Thymus (tissue), 11 donors: ENCODE measurements at regions not wholly inside any gene's neighbourhood (a gene's known extent, or its start where the extent isn't known, plus 50 kb on each side); places are given as distances from the start of the nearest gene placed in this dataset.

Experiments used
- DNase-seq, 9 donors: peaks; one replicate each; pipeline ENCODE4 v3.0.0-alpha.2; 2013; ENCODE audit warnings: low spot score in 9 of 9, low read depth in 6 of 9, missing footprints in 1 of 9
- H3K27ac ChIP-seq, 2 donors: one replicate each; pipeline ENCODE4 v1.5.1; 2013; ENCODE audit warnings: control low read depth in 1 of 2, low read depth in 1 of 2, low read length in 1 of 2, mild to moderate bottlenecking in 1 of 2, moderate library complexity in 1 of 2
- H3K27me3 ChIP-seq, 2 donors: one replicate each; pipeline ENCODE4 v1.5.1; 2013; ENCODE audit warnings: low read length in 1 of 2; ENCODE audit not compliant: control insufficient read depth in 2 of 2, insufficient read depth in 1 of 2
- H3K36me3 ChIP-seq, 2 donors: one replicate each; pipeline ENCODE4 v1.5.1; 2013; ENCODE audit warnings: low read length in 1 of 2, mild to moderate bottlenecking in 1 of 2, moderate library complexity in 1 of 2; ENCODE audit not compliant: control insufficient read depth in 2 of 2, insufficient read depth in 2 of 2
- H3K4me1 ChIP-seq, 2 donors: one replicate each; pipeline ENCODE4 v1.5.1; 2013; ENCODE audit warnings: low read length in 2 of 2; ENCODE audit not compliant: control insufficient read depth in 2 of 2, insufficient read depth in 2 of 2
- H3K4me3 ChIP-seq, 2 donors: one replicate each; pipeline ENCODE4 v1.5.1; 2013; ENCODE audit warnings: low read length in 2 of 2, control low read depth in 1 of 2, mild to moderate bottlenecking in 1 of 2
- H3K9me3 ChIP-seq, 2 donors: one replicate each; pipeline ENCODE4 v1.5.1; 2013; ENCODE audit warnings: low read length in 1 of 2, mild to moderate bottlenecking in 1 of 2; ENCODE audit not compliant: control insufficient read depth in 2 of 2, insufficient read depth in 1 of 2
- WGBS: extraction: QIAGEN DNeasy Blood & Tissue Kit; methylation state at CpG from one replicate; pipeline ENCODE4 v1.1.7; 2013; 5-methylcytosine and 5-hydroxymethylcytosine counted together
- donor health status: healthy.

DNA sequence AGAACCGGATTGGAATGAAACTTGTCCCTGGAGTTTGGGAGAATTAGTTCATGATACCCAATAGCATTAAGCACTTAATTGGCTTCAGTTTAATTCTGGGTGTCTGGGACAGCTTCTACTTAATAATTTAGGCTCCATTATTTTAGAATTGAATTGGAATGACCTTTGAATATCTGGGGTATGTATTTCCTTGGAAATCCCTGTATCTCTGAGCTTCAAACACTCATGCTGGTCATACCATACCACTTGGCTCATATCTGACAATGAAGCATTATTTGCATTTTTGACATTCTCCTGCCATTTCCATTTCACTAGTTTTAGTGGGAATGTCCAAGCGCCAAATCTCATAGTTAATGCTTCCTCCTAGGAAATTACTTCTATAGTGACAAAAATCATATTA lies 393.1 kb downstream of the DIPK2A start:
- no peak overlapping the region for H3K4me3 ChIP-seq
- no peaks in the 10 kb centered on the region for H3K27me3 ChIP-seq
- 97% methylated on average over 2 of the region's 2 CpGs for WGBS
- H3K9me3 ChIP-seq, result peaks cover 0 to 7% of the 10 kb centered on the region in 2 donors
- H3K36me3 ChIP-seq, result no peaks in the 10 kb centered on the region
- no peak for DNase-seq
- no peak overlapping the region for H3K27ac ChIP-seq
- H3K4me1 ChIP-seq, result no peaks in the 10 kb centered on the region

DNA sequence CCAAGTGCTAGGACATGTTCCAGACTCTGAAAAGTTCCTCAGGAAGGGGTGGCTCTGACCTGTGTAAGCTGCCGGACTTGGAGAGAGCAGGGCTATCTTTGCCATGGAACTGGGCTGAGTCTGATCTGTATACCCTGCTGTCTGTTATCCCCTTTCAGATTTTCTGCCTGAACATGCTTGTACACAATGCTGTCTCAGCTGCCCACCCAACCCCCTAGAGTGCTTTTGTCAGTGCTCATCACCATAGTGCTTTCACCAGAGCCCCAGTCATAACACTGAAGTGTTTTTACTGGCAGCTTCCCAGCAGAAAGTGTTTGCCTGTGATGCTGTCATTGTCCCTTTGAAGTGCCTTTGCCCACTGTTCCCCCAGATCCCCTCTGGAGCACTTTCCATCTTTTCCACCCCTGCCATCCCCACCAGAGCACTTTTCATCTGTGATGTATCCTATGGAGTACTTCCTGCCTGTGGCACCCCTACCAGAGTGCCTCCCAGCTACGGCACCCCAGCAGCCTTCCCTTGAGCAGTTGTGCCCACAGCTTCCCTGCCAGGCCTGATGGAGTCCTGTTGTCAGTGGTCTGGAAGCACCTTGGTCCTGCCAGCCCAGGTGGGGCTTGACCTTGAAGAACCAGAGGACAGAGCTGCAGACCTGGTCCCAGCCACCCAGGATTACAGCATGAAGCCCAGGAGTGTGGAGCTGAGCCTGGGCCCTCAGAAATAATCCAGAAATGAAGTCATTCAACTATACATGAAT lies 397.7 kb downstream of the DIPK2A start:
- no peaks in the 10 kb centered on the region for H3K27me3 ChIP-seq
- H3K9me3 ChIP-seq, result peaks cover 0 to 7% of the 10 kb centered on the region in 2 donors
- DNase-seq, result no peak
- H3K36me3 ChIP-seq, result no peaks in the 10 kb centered on the region
- H3K27ac ChIP-seq, result no peak overlapping the region
- H3K4me1 ChIP-seq, result no peaks in the 10 kb centered on the region
- 75% methylated on average over 2 of the region's 2 CpGs for WGBS
- H3K4me3 ChIP-seq, result no peak overlapping the region

DNA sequence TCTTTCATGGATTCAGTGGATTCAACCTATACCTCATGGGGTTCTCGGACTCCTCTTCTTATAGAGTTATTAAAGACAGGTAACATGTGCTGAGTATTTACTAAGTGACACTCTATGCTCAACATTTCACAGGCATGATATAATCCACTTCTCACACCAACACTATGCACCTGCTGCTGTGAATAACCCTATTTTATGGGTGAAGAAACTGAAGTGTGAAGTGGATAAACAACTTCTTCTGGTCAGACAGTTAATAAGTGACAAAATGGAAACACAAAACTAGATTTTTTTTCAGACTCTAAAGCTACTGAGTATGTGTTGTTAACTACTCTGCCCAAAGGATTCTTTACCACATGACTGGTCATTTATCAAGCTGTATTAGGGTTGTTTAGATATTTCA lies 403.5 kb downstream of the DIPK2A start:
- Histone ChIP-seq H3K27me3 (no peaks in the 10 kb centered on the region), H3K4me1 (no peaks in the 10 kb centered on the region), H3K27ac (no peak overlapping the region), H3K9me3 (no peaks in the 10 kb centered on the region), H3K4me3 (no peak overlapping the region), H3K36me3 (no peaks in the 10 kb centered on the region)
- 92% methylated on average over 1 of the region's 1 CpG for WGBS
- no peak for DNase-seq

DNA sequence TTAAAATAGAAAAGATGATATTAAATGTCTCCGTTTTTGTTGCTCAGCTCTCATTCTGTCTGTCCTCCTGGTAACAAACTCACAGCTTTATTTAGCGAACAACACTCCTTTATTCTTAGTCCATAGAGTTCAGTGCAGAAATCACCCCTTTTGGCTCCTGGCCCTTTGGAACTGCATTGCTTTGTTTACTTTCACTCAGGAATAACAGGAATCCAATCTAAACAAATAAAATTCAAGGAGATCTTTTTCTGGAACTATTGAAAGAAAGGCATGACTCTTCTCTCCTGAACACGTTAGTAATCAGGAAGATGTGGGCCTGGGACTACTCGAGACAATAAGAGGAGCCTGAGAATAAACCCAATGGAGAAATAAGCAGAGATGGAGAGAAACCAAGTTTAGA lies 409.2 kb downstream of the DIPK2A start:
- no peaks in the 10 kb centered on the region for H3K4me1 ChIP-seq
- no peaks in the 10 kb centered on the region for H3K9me3 ChIP-seq
- DNase-seq, result no peak
- no peaks in the 10 kb centered on the region for H3K36me3 ChIP-seq
- 94% methylated on average over 4 of the region's 4 CpGs for WGBS
- no peak overlapping the region for H3K27ac ChIP-seq
- H3K4me3 ChIP-seq, result no peak overlapping the region
- no peaks in the 10 kb centered on the region for H3K27me3 ChIP-seq

DNA sequence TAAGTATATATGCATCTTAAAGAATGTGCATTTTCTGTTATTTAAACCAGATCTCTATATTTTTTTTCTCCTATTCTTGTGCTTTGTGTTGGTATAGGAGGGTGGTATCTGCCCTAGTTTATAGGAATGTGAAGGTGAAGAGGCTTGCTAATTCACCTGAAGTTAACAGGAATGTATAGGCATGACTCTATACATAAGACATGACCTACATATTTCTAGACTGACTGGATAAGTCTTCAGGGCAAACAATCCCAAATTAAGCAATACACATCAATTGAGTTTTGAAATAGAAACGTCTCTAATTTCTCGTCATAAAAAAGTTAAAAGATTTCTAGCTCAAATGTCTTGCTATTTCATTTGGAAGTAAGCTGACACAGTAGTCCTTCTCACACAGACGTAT lies 410.0 kb downstream of the DIPK2A start:
- H3K27ac ChIP-seq, result no peak overlapping the region
- no peaks in the 10 kb centered on the region for H3K27me3 ChIP-seq
- H3K4me1 ChIP-seq, result no peaks in the 10 kb centered on the region
- 97% methylated on average over 3 of the region's 3 CpGs for WGBS
- DNase-seq, result no peak
- H3K9me3 ChIP-seq, result no peaks in the 10 kb centered on the region
- no peaks in the 10 kb centered on the region for H3K36me3 ChIP-seq
- H3K4me3 ChIP-seq, result no peak overlapping the region

DNA sequence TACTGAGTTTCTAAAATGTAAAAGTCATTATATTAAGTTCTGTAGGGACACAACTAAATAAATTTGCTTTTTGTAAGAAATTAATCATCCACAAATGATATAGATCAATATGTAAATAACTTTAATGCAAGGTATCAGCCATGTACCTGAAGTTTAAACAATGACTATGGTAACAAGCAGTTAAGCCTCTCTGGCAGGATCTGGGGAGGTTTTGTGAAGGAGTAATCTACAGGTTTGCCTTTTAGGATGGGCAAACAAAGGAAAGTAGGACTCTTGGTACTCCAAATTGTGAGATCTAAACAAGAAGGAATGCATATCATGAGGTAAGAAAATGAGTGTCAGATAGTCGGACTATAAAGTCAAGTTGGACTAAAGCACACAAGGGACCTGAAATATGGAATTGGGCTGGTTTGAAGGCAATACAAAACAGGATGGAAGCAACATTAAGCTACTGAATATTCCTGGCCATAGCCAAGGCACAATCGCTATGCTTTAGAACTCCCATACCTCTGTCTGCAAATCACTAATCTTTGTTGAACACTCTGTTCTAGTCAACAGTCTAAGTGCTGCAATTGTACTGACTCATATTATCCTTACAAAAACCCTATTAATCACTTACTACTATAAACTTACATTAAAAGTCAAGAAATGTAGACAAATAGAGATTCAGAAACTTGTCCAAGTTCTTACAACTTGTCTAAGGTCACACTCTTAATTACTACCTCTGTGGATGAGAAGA lies 412.8 kb downstream of the DIPK2A start:
- WGBS, result 95% methylated on average over 2 of the region's 2 CpGs
- H3K27me3 ChIP-seq, result no peaks in the 10 kb centered on the region
- H3K4me3 ChIP-seq, result no peak overlapping the region
- no peaks in the 10 kb centered on the region for H3K4me1 ChIP-seq
- H3K36me3 ChIP-seq, result no peaks in the 10 kb centered on the region
- H3K9me3 ChIP-seq, result no peaks in the 10 kb centered on the region
- no peak for DNase-seq
- H3K27ac ChIP-seq, result no peak overlapping the region

DNA sequence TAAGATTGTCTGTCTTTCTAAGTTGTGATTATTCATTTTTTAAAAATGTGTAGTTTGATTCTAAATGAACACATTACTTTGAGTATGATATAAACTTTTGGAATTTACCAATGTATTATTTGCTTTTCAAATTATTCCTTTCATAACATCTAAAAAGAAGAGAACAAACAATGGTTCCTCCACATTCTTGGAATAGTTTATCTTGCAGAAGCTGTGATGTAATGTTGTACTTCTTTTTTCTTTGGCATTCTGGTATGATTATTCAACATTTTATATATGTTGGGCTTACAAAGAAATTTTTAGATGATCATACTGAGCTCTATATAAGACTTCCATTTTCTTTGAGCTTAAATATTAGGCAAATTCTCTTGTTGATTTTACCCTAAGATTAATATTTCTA lies 419.2 kb downstream of the DIPK2A start:
- no peaks in the 10 kb centered on the region for H3K27me3 ChIP-seq
- no peak overlapping the region for H3K4me3 ChIP-seq
- H3K9me3 ChIP-seq, result no peaks in the 10 kb centered on the region
- no peaks in the 10 kb centered on the region for H3K36me3 ChIP-seq
- H3K27ac ChIP-seq, result no peak overlapping the region
- no peaks in the 10 kb centered on the region for H3K4me1 ChIP-seq
- DNase-seq, result no peak

DNA sequence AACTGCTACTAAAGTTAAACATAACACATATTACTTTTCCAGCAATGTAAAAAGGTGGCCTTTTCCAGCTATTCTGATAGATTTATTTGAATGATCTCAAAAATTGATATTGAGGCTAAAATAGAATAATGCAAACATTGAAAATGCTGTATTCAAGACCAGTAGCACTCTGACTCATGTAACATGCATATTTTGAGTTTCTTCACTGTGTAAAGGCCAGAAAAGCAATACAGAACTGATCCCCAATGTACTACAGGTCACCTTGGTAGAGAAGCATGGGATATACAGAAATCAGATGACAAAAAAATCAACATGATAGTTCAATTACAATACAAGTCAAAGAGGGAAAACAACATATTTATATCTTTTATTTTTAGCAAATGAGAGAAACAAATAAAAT lies 419.6 kb downstream of the DIPK2A start:
- no peaks in the 10 kb centered on the region for H3K9me3 ChIP-seq
- no peak overlapping the region for H3K4me3 ChIP-seq
- no peaks in the 10 kb centered on the region for H3K36me3 ChIP-seq
- DNase-seq, result no peak
- no peaks in the 10 kb centered on the region for H3K27me3 ChIP-seq
- no peaks in the 10 kb centered on the region for H3K4me1 ChIP-seq
- no peak overlapping the region for H3K27ac ChIP-seq

DNA sequence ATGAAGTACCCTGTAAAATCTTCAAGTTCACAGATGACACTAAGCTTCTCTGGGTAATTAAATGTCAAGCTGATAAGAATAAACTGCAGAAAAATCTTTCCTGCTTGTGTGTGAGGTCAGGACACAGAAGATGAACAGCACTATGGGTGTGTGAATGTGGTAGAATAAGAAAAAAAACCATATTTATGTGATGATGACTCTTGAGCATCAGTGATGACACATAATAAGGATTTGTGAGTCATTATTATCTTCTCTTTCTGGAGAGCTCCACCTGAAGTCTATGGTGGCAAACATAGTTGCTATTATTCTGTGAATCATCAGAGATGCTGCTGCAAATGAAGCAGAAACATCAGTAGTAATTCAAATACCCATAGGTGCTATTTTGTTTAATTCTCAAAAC lies 422.4 kb downstream of the DIPK2A start:
- no peaks in the 10 kb centered on the region for H3K4me1 ChIP-seq
- DNase-seq, result no peak
- no peak overlapping the region for H3K27ac ChIP-seq

More for the DNA sequence above, 422.4 kb downstream of the DIPK2A start:
- Histone ChIP-seq H3K9me3 (no peaks in the 10 kb centered on the region), H3K4me3 (no peak overlapping the region), H3K36me3 (no peaks in the 10 kb centered on the region), H3K27me3 (no peaks in the 10 kb centered on the region)
